NCI-H446 treated with DMSO at 0.1 percent for 48 hours (cell line): ENCODE measurements at regions not wholly inside any gene's neighbourhood (a gene's known extent, or its start where the extent isn't known, plus 50 kb on each side); places are given as distances from the start of the nearest gene placed in this dataset.
A peak's percentile ranks its signal among the peaks of the same experiment; 100 is the strongest.
"Not testable (repeated sequence)": the region's sequence is repeated elsewhere in the genome, so short reads cannot be mapped to it uniquely, and the experiment has no call there.

ENCODE experiments used
- DNase-seq: peaks from one replicate; lab custom pipeline; 2025; lab: John Stamatoyannopoulos, UW

GRCh38 chr11:64428693-64429092 is 69.7 kb downstream of the RPS6KA4 start:
- DNase-seq: no peak

GRCh38 chr11:64429970-64430369 is 71.0 kb downstream of the RPS6KA4 start:
- no peak for DNase-seq

- no peak for DNase-seq
Measured at GRCh38 chr11:64430645-64431044, 71.7 kb downstream of the RPS6KA4 start.

- no peak for DNase-seq
Measured at GRCh38 chr11:64436000-64436399, 77.0 kb downstream of the RPS6KA4 start.

GRCh38 chr11:64437426-64437825 is 78.5 kb downstream of the RPS6KA4 start:
- DNase-seq: no peak

GRCh38 chr11:64438986-64439771 is 80.2 kb downstream of the RPS6KA4 start:
- no peak for DNase-seq

- DNase-seq: not testable (repeated sequence)
Measured at GRCh38 chr11:64439772-64440491, 81.0 kb downstream of the RPS6KA4 start.

GRCh38 chr11:64441127-64441526 is 82.2 kb downstream of the RPS6KA4 start:
- no peak for DNase-seq

- DNase-seq: no peak
Measured at GRCh38 chr11:64443001-64443400, 84.0 kb downstream of the RPS6KA4 start.

GRCh38 chr11:64444838-64445441 is 86.0 kb downstream of the RPS6KA4 start:
- DNase-seq: peak; percentile 14

GRCh38 chr11:64445651-64446050 is 86.7 kb downstream of the RPS6KA4 start:
- no peak for DNase-seq

- DNase-seq: no peak
Measured at GRCh38 chr11:64447831-64448598, 89.1 kb downstream of the RPS6KA4 start.

GRCh38 chr11:64448599-64449380 is 89.8 kb downstream of the RPS6KA4 start:
- DNase-seq: peak; percentile 13

GRCh38 chr11:64449381-64450167 is 90.6 kb downstream of the RPS6KA4 start:
- peak; percentile 65 for DNase-seq

GRCh38 chr11:64450168-64450560 is 91.2 kb downstream of the RPS6KA4 start:
- DNase-seq: no peak

- DNase-seq: no peak
Measured at GRCh38 chr11:64451856-64452255, 92.9 kb downstream of the RPS6KA4 start.

GRCh38 chr11:64453466-64453865 is 94.5 kb downstream of the RPS6KA4 start:
- DNase-seq: no peak

- DNase-seq: no peak
Measured at GRCh38 chr11:64455456-64456261, 96.7 kb downstream of the RPS6KA4 start.

GRCh38 chr11:64456509-64457320 is 97.8 kb downstream of the RPS6KA4 start:
- DNase-seq: no peak
